ENCODE measurements at regions not wholly inside any gene's neighbourhood (a gene's known extent, or its start where the extent isn't known, plus 50 kb on each side); places are given as distances from the start of the nearest gene placed in this dataset.

DNA sequence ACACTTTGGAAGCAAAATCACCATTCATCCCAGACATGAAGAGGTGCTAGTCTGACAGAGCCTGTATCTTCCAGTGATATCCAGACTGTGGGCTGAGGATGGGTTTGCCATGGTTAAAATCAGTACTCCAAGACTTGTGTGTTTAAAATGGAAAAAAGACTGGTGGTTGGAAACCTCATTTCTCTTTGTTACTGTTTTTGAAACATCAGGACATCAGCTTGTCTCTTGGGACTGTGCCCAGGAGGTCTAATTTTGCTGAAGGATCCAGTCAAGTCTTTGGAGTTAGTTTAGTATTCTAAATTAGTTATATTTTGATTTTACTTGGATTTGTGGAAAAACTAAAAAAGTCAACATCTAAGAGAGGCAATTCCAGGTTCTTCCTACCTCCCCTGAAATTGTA, 578.4 kb downstream of the PLCL1 start:
- no peak overlapping the region for H3K27ac Mint-ChIP-seq
- TF ChIP-seq, protein P1, sequence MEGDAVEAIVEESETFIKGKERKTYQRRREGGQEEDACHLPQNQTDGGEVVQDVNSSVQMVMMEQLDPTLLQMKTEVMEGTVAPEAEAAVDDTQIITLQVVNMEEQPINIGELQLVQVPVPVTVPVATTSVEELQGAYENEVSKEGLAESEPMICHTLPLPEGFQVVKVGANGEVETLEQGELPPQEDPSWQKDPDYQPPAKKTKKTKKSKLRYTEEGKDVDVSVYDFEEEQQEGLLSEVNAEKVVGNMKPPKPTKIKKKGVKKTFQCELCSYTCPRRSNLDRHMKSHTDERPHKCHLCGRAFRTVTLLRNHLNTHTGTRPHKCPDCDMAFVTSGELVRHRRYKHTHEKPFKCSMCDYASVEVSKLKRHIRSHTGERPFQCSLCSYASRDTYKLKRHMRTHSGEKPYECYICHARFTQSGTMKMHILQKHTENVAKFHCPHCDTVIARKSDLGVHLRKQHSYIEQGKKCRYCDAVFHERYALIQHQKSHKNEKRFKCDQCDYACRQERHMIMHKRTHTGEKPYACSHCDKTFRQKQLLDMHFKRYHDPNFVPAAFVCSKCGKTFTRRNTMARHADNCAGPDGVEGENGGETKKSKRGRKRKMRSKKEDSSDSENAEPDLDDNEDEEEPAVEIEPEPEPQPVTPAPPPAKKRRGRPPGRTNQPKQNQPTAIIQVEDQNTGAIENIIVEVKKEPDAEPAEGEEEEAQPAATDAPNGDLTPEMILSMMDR (IDR thresholded peaks at IDR 0.05), result no peak
- no peak overlapping the region for H3K4me3 Mint-ChIP-seq
- peaks cover 46% of the 10 kb centered on the region for H3K27me3 Mint-ChIP-seq
- no peaks in the 10 kb centered on the region for H3K4me1 ChIP-seq (ENCODE audit: insufficient read depth, low read length)
- intact Hi-C loops (cut with DNase I, micrococcal nuclease), result no loop called here
- H3K27ac ChIP-seq (ENCODE audit: low read depth in 1 of 2, low read length in 2 of 2), result no peak overlapping the region
- POLR2A ChIA-PET, result no interaction called here
- no peaks in the 10 kb centered on the region for H3K4me1 Mint-ChIP-seq (ENCODE audit: low read depth)
- H3K9me3 ChIP-seq (ENCODE audit: control insufficient read depth in 1 of 2, insufficient read depth in 1 of 2, low read length in 2 of 2), result no peaks in the 10 kb centered on the region
- peaks cover 0 to 9% of the 10 kb centered on the region in 2 experiments for H3K27me3 ChIP-seq (ENCODE audit: control insufficient read depth in 1 of 2, insufficient read depth in 2 of 2, low read length in 2 of 2)
- DNase-seq (no peak), ATAC-seq (ENCODE audit: poor library complexity) (no peak)
- CTCF ChIA-PET, result no interaction called here
- H3K36me3 Mint-ChIP-seq (ENCODE audit: low read depth), result no peaks in the 10 kb centered on the region
- no peak overlapping the region for H3K4me3 ChIP-seq (ENCODE audit: low read length)
- no peaks in the 10 kb centered on the region for H3K36me3 ChIP-seq (ENCODE audit: insufficient read depth, low read length)
- no peaks in the 10 kb centered on the region for H3K9me3 Mint-ChIP-seq

DNA sequence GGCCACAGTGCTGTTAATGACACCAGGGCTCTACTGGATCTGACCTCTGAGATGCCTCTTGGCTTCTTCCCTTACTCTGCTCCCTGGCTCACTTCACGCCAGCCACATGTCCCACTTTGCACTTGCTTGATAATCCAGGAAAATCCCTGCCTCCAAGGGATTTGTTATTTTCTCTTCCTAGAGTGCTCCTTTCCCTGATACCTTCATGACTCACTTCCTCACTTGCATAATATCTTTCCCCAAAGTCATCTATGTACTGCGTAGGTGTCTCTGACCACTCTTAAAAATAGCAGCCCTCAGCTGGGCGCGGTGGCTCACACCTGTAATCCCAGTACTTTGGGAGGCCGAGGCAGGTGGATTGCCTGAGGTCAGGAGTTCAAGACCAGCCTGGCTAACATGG, 572.3 kb downstream of the PLCL1 start:
- H3K4me1 ChIP-seq (ENCODE audit: insufficient read depth, low read length), result peaks cover 3% of the 10 kb centered on the region
- TF ChIP-seq, protein P1 (IDR thresholded peaks at IDR 0.05), result no peak
- no peak overlapping the region for H3K27ac ChIP-seq (ENCODE audit: low read depth in 1 of 2, low read length in 2 of 2)
- no peaks in the 10 kb centered on the region for H3K9me3 ChIP-seq (ENCODE audit: control insufficient read depth in 1 of 2, insufficient read depth in 1 of 2, low read length in 2 of 2)
- Mint-ChIP-seq H3K4me1 (ENCODE audit: low read depth) (peaks cover 7% of the 10 kb centered on the region), H3K27ac (no peak overlapping the region), H3K9me3 (no peaks in the 10 kb centered on the region), H3K4me3 (no peak overlapping the region), H3K36me3 (ENCODE audit: low read depth) (no peaks in the 10 kb centered on the region), H3K27me3 (peaks cover 59% of the 10 kb centered on the region)
- ChIA-PET CTCF (no interaction called here), POLR2A (no interaction called here)
- no peak overlapping the region for H3K4me3 ChIP-seq (ENCODE audit: low read length)
- DNase-seq (no peak), ATAC-seq (ENCODE audit: poor library complexity) (no peak)
- H3K36me3 ChIP-seq (ENCODE audit: insufficient read depth, low read length), result no peaks in the 10 kb centered on the region
- H3K27me3 ChIP-seq (ENCODE audit: control insufficient read depth in 1 of 2, insufficient read depth in 2 of 2, low read length in 2 of 2), result peaks cover 0 to 7% of the 10 kb centered on the region in 2 experiments
- intact Hi-C loops (cut with DNase I, micrococcal nuclease), result no loop called here

DNA sequence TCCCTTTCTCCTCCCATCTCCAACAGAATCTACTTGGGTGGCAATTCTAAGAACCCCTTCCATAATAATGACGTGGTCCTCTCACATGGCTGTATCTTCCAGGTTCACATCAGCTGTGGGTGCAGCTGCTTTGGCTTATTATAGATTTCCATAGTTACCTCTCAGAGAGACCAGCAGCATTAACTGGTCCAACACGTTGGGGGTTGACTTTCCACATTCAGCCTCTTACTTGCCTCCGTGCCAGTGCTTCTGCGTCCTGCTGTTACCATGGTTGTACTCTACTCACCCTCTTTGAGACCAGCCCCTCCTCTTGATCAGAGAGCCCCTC, 570.7 kb downstream of the PLCL1 start:
- TF ChIP-seq, protein P1 (IDR thresholded peaks at IDR 0.05), result no peak
- POLR2A ChIA-PET, result no interaction called here
- H3K4me1 Mint-ChIP-seq (ENCODE audit: low read depth), result peaks cover 8% of the 10 kb centered on the region
- H3K9me3 ChIP-seq (ENCODE audit: control insufficient read depth in 1 of 2, insufficient read depth in 1 of 2, low read length in 2 of 2), result no peaks in the 10 kb centered on the region
- H3K4me3 Mint-ChIP-seq, result no peak overlapping the region
- no peak overlapping the region for H3K27ac ChIP-seq (ENCODE audit: low read depth in 1 of 2, low read length in 2 of 2)
- peaks cover 3% of the 10 kb centered on the region for H3K4me1 ChIP-seq (ENCODE audit: insufficient read depth, low read length)
- ATAC-seq (ENCODE audit: poor library complexity), result no peak
- H3K9me3 Mint-ChIP-seq, result no peaks in the 10 kb centered on the region
- H3K27ac Mint-ChIP-seq, result no peak overlapping the region
- intact Hi-C loops (cut with DNase I, micrococcal nuclease), result no loop called here
- H3K4me3 ChIP-seq (ENCODE audit: low read length), result no peak overlapping the region
- H3K27me3 Mint-ChIP-seq, result peaks cover 66% of the 10 kb centered on the region
- H3K36me3 Mint-ChIP-seq (ENCODE audit: low read depth), result no peaks in the 10 kb centered on the region
- DNase-seq, result no peak
- peaks cover 0 to 7% of the 10 kb centered on the region in 2 experiments for H3K27me3 ChIP-seq (ENCODE audit: control insufficient read depth in 1 of 2, insufficient read depth in 2 of 2, low read length in 2 of 2)
- CTCF ChIA-PET, result no interaction called here
- H3K36me3 ChIP-seq (ENCODE audit: insufficient read depth, low read length), result no peaks in the 10 kb centered on the region
